ENCODE measurements at regions not wholly inside any gene's neighbourhood (a gene's known extent, or its start where the extent isn't known, plus 50 kb on each side); places are given as distances from the start of the nearest gene placed in this dataset.

DNA sequence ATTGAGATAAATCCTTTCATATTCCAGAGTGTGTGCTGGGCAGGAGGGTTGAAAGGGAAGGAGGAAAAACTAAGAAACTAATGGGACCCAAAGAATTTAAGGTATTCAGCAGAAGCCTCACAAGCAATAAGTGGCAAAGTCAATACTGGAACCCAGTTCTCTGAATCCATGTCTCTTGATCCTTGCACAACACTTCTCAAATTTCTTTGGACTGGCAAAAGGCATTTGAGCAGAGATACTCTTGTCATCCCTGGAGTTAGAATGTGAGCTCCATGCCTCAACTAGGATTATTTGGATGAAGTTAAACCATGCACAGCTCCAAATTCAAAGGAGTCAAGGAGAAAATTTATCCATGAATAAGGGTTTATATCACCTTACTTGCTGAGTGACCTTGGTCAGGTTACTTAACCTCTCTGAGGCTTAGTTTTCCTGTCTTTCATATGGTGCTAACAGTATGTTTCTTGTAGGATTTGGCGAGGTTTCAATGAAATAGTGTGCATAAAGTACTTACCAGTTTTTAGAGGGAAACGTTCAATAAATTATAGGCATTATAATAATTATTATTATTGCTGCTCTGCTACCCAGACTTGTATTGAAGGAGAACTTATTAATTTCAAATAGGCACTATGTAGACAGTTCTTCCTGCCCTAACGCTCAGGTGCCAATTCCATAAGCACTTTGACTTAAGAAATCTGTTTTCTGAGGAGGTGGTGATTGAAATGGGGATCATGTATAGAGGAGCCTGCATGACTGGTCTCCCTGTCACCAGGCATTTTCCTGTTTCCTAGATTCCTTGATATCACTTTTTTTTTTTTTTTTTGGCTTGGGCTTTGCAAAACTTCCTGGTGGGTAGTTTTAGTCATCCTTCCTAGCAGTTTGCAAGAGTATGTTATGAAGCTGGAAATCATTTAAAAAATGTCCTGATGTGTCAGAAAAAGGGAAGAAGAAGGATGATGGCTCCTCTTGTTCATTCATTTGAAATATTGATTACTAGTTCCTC is 125.0 kb upstream of the JUN start:
- Histone ChIP-seq H2AFZ (ENCODE audit: low read length) (no peak overlapping the region), H3K36me3 (replicated peaks in 1 of 2; ENCODE audit: control insufficient read depth in 2 of 2, insufficient read depth in 2 of 2, low read length in 2 of 2) (no peaks in the 10 kb centered on the region), H3K18ac (ENCODE audit: low read length) (no peak overlapping the region), H3K4me1 (ENCODE audit: control insufficient read depth in 2 of 2, insufficient read depth in 1 of 2, low read depth in 1 of 2, low read length in 2 of 2) (peaks cover 5 to 8% of the 10 kb centered on the region in 2 donors), H3K4me3 (ENCODE audit: low read length in 2 of 2) (no peak overlapping the region), H4K91ac (ENCODE audit: low read depth, low read length, poor library complexity) (no peak overlapping the region), H2BK5ac (ENCODE audit: low read length) (no peak overlapping the region), H2AK5ac (ENCODE audit: low read depth, low read length) (no peak overlapping the region), H3K4ac (ENCODE audit: low read length) (no peak overlapping the region), H3K9ac (ENCODE audit: low read depth, low read length, poor library complexity) (no peak overlapping the region), H2BK12ac (ENCODE audit: low read length) (no peak overlapping the region), H3K14ac (ENCODE audit: low read length) (no peak overlapping the region), H4K8ac (ENCODE audit: low read depth, low read length) (no peak overlapping the region), H2BK120ac (ENCODE audit: low read depth, low read length) (no peak overlapping the region), H3K9me3 (replicated peaks in 1 of 2; ENCODE audit: control insufficient read depth in 2 of 2, insufficient read depth in 1 of 2, low read depth in 1 of 2, low read length in 2 of 2) (peaks cover 0 to 4% of the 10 kb centered on the region in 2 donors), H2BK15ac (ENCODE audit: low read length) (no peak overlapping the region), H3K27ac (replicated peaks; ENCODE audit: low read length) (no peak overlapping the region), H3K79me1 (ENCODE audit: low read depth, low read length) (no peaks in the 10 kb centered on the region), H3K27me3 (ENCODE audit: control insufficient read depth in 3 of 3, insufficient read depth in 3 of 3, low read depth in 1 of 3, low read length in 3 of 3) (peaks cover 0 to 64% (median 0%) of the 10 kb centered on the region in 3 experiments), H3K4me2 (ENCODE audit: insufficient read depth, low read length, poor library complexity, severe bottlenecking) (no peak overlapping the region), H3K23ac (ENCODE audit: low read depth, low read length, poor library complexity) (no peak overlapping the region)
- no peak for DNase-seq (ENCODE audit: low spot score)
- WGBS, 2 donors (ENCODE audit: extremely low coverage in 2 of 2, insufficient read length in 2 of 2, insufficient replicate concordance in 1 of 2) = no CpG with 5 or more reads among the region's 3 CpGs

- H3K4me2 ChIP-seq (ENCODE audit: insufficient read depth, low read length, poor library complexity, severe bottlenecking) = no peak overlapping the region
- no peak overlapping the region for H3K14ac ChIP-seq (ENCODE audit: low read length)
- no peak overlapping the region for H2BK12ac ChIP-seq (ENCODE audit: low read length)
- no peaks in the 10 kb centered on the region for H3K79me1 ChIP-seq (ENCODE audit: low read depth, low read length)
- H3K4ac ChIP-seq (ENCODE audit: low read length) = no peak overlapping the region
- peaks cover 0 to 11% of the 10 kb centered on the region in 2 donors for H3K9me3 ChIP-seq (replicated peaks in 1 of 2; ENCODE audit: control insufficient read depth in 2 of 2, insufficient read depth in 1 of 2, low read depth in 1 of 2, low read length in 2 of 2)
- H2BK15ac ChIP-seq (ENCODE audit: low read length) = no peak overlapping the region
- no peak overlapping the region for H2BK5ac ChIP-seq (ENCODE audit: low read length)
- no peaks in the 10 kb centered on the region for H3K36me3 ChIP-seq (replicated peaks in 1 of 2; ENCODE audit: control insufficient read depth in 2 of 2, insufficient read depth in 2 of 2, low read length in 2 of 2)
- DNase-seq (ENCODE audit: low spot score) = no peak
- no CpG with 5 or more reads among the region's 3 CpGs for WGBS, 2 donors (ENCODE audit: extremely low coverage in 2 of 2, insufficient read length in 2 of 2, insufficient replicate concordance in 1 of 2)
- H2AK5ac ChIP-seq (ENCODE audit: low read depth, low read length) = no peak overlapping the region
- H3K23ac ChIP-seq (ENCODE audit: low read depth, low read length, poor library complexity) = no peak overlapping the region
- H2AFZ ChIP-seq (ENCODE audit: low read length) = no peak overlapping the region
- H3K4me3 ChIP-seq (ENCODE audit: low read length in 2 of 2) = no peak overlapping the region
- no peak overlapping the region for H3K18ac ChIP-seq (ENCODE audit: low read length)
- H4K8ac ChIP-seq (ENCODE audit: low read depth, low read length) = no peak overlapping the region
- no peak overlapping the region for H3K27ac ChIP-seq (replicated peaks; ENCODE audit: low read length)
- peaks cover 3 to 8% of the 10 kb centered on the region in 2 donors for H3K4me1 ChIP-seq (ENCODE audit: control insufficient read depth in 2 of 2, insufficient read depth in 1 of 2, low read depth in 1 of 2, low read length in 2 of 2)
- no peak overlapping the region for H4K91ac ChIP-seq (ENCODE audit: low read depth, low read length, poor library complexity)
- H2BK120ac ChIP-seq (ENCODE audit: low read depth, low read length) = no peak overlapping the region
- peaks cover 0 to 65% (median 0%) of the 10 kb centered on the region in 3 experiments for H3K27me3 ChIP-seq (ENCODE audit: control insufficient read depth in 3 of 3, insufficient read depth in 3 of 3, low read depth in 1 of 3, low read length in 3 of 3)
- H3K9ac ChIP-seq (ENCODE audit: low read depth, low read length, poor library complexity) = no peak overlapping the region
Measured at GRCh38 chr1:58909914-58910681, 126.3 kb upstream of the JUN start.

GRCh38 chr1:58911841-58912499 is 128.1 kb upstream of the JUN start:
- no peak overlapping the region for H3K4me3 ChIP-seq (ENCODE audit: low read length in 2 of 2)
- no peak overlapping the region for H2BK15ac ChIP-seq (ENCODE audit: low read length)
- no peak for DNase-seq (ENCODE audit: low spot score)
- no peak overlapping the region for H2BK12ac ChIP-seq (ENCODE audit: low read length)
- H4K91ac ChIP-seq (ENCODE audit: low read depth, low read length, poor library complexity) = no peak overlapping the region
- H3K36me3 ChIP-seq (replicated peaks in 1 of 2; ENCODE audit: control insufficient read depth in 2 of 2, insufficient read depth in 2 of 2, low read length in 2 of 2) = no peaks in the 10 kb centered on the region
- peaks cover 3 to 8% of the 10 kb centered on the region in 2 donors for H3K4me1 ChIP-seq (ENCODE audit: control insufficient read depth in 2 of 2, insufficient read depth in 1 of 2, low read depth in 1 of 2, low read length in 2 of 2)
- H3K4me2 ChIP-seq (ENCODE audit: insufficient read depth, low read length, poor library complexity, severe bottlenecking) = no peak overlapping the region
- H2AFZ ChIP-seq (ENCODE audit: low read length) = no peak overlapping the region
- H3K9ac ChIP-seq (ENCODE audit: low read depth, low read length, poor library complexity) = no peak overlapping the region
- no peak overlapping the region for H3K27ac ChIP-seq (replicated peaks; ENCODE audit: low read length)
- no peak overlapping the region for H3K14ac ChIP-seq (ENCODE audit: low read length)
- no CpG with 5 or more reads among the region's 7 CpGs for WGBS, 2 donors (ENCODE audit: extremely low coverage in 2 of 2, insufficient read length in 2 of 2, insufficient replicate concordance in 1 of 2)
- H3K27me3 ChIP-seq (ENCODE audit: control insufficient read depth in 3 of 3, insufficient read depth in 3 of 3, low read depth in 1 of 3, low read length in 3 of 3) = peaks cover 0 to 47% (median 0%) of the 10 kb centered on the region in 3 experiments
- H2BK5ac ChIP-seq (ENCODE audit: low read length) = no peak overlapping the region
- no peak overlapping the region for H4K8ac ChIP-seq (ENCODE audit: low read depth, low read length)
- H3K23ac ChIP-seq (ENCODE audit: low read depth, low read length, poor library complexity) = no peak overlapping the region
- no peak overlapping the region for H2AK5ac ChIP-seq (ENCODE audit: low read depth, low read length)
- no peak overlapping the region for H3K18ac ChIP-seq (ENCODE audit: low read length)
- no peak overlapping the region for H2BK120ac ChIP-seq (ENCODE audit: low read depth, low read length)
- peaks cover 0 to 11% of the 10 kb centered on the region in 2 donors for H3K9me3 ChIP-seq (replicated peaks in 1 of 2; ENCODE audit: control insufficient read depth in 2 of 2, insufficient read depth in 1 of 2, low read depth in 1 of 2, low read length in 2 of 2)
- no peak overlapping the region for H3K4ac ChIP-seq (ENCODE audit: low read length)
- no peaks in the 10 kb centered on the region for H3K79me1 ChIP-seq (ENCODE audit: low read depth, low read length)
